Esophagus muscularis mucosa (tissue), 4 donors: ENCODE measurements at regions not wholly inside any gene's neighbourhood (a gene's known extent, or its start where the extent isn't known, plus 50 kb on each side); places are given as distances from the start of the nearest gene placed in this dataset.

Experiments used
- CTCF ChIP-seq, 3 experiments: fragments of 200-600 bp in 2 of 3; fragments of 450-650 bp in 1 of 3; sonication (generic) in 2 of 3; IDR thresholded peaks; one replicate each; pipeline ENCODE4 v1.5.1; 2017 to 2019; ENCODE audit warnings: antibody characterized with exemption in 3 of 3, mild to moderate bottlenecking in 2 of 3, moderate library complexity in 1 of 3
- EP300 ChIP-seq: sonication (generic); formaldehyde crosslinking; IDR thresholded peaks from one replicate; pipeline ENCODE4 v1.6.1; 2017; ENCODE audit warnings: antibody characterized with exemption
- POLR2A ChIP-seq: fragments of 450-650 bp; IDR thresholded peaks from one replicate; pipeline ENCODE4 v1.6.1; 2017; ENCODE audit warnings: antibody characterized with exemption, moderate library complexity, mild to moderate bottlenecking, low read depth
- POLR2AphosphoS5 ChIP-seq, 2 donors: sonication (generic); formaldehyde crosslinking; IDR thresholded peaks; one replicate each; pipeline ENCODE4 v1.6.1; 2017; ENCODE audit warnings: antibody characterized with exemption in 2 of 2

GRCh38 chr11:110886288-110886970 is 174.2 kb upstream of the ARHGAP20 start:
- TF ChIP-seq CTCF (IDR thresholded peaks at IDR 0.05) (no peak), EP300 (no peak), POLR2AphosphoS5 (IDR thresholded peaks at IDR 0.05) (no peak), POLR2A (no peak)
